22Rv1 (cell line): ENCODE measurements at regions not wholly inside any gene's neighbourhood (a gene's known extent, or its start where the extent isn't known, plus 50 kb on each side); places are given as distances from the start of the nearest gene placed in this dataset.

Experiments used
- ZFX ChIP-seq: fragments of 450-650 bp; IDR thresholded peaks from 2 replicates; pipeline ENCODE4 v1.6.1; 2017; ENCODE audit warnings: antibody characterized with exemption, borderline replicate concordance
- TF ChIP-seq, protein P1 (sequence below): fragments of 450-650 bp; IDR thresholded peaks from 2 replicates; pipeline ENCODE4 v1.5.1; 2017; ENCODE audit warnings: mild to moderate bottlenecking

DNA sequence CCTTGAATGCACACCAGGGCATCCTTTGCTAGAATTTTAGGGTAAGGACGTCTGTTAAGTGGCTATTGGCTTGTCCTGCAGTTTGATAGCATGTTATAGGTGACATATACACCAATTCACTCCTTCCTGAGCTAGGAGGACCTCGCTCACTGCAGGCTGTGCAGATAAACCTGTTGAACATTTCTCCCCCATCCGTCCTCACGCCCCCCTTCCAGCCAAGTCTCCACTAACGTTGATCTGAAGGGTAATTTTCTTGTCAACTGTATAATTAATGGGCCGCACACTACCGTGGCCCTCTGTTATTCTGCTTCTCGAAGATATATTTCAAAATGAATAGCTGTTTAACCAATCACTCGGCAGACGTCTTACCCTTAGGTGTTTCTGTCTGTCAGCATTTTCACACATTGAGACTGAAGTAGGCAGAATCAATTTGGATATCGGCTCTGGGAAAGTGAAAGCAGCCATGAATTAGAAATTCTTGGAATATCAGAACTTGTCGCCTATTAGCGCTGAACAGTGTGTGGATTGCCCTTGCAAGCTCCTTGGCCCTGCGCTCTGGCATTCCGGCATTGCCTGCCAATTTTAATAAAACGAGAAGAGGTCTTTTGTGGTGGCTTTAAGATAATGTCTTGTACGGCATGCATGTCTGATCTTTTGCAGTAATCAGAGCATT, 905.3 kb downstream of the TYW1 start:
- TF ChIP-seq, protein P1, sequence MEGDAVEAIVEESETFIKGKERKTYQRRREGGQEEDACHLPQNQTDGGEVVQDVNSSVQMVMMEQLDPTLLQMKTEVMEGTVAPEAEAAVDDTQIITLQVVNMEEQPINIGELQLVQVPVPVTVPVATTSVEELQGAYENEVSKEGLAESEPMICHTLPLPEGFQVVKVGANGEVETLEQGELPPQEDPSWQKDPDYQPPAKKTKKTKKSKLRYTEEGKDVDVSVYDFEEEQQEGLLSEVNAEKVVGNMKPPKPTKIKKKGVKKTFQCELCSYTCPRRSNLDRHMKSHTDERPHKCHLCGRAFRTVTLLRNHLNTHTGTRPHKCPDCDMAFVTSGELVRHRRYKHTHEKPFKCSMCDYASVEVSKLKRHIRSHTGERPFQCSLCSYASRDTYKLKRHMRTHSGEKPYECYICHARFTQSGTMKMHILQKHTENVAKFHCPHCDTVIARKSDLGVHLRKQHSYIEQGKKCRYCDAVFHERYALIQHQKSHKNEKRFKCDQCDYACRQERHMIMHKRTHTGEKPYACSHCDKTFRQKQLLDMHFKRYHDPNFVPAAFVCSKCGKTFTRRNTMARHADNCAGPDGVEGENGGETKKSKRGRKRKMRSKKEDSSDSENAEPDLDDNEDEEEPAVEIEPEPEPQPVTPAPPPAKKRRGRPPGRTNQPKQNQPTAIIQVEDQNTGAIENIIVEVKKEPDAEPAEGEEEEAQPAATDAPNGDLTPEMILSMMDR, result no peak
- no peak for TF ChIP-seq ZFX
